Activated CD4-positive, alpha-beta T cell treated with anti-CD3 and anti-CD28 coated beads, Interleukin-2, amount 50 U/mL, for 24 hours (primary cell): ENCODE measurements at regions not wholly inside any gene's neighbourhood (a gene's known extent, or its start where the extent isn't known, plus 50 kb on each side); places are given as distances from the start of the nearest gene placed in this dataset.
"Not testable (repeated sequence)": the region's sequence is repeated elsewhere in the genome, so short reads cannot be mapped to it uniquely, and the experiment has no call there.

Source experiments
- DNase-seq, 2 donors: peaks; one replicate each; pipeline ENCODE4 v3.0.0-alpha.2; 2020; ENCODE audit warnings: low read depth in 1 of 2, low spot score in 1 of 2

DNA sequence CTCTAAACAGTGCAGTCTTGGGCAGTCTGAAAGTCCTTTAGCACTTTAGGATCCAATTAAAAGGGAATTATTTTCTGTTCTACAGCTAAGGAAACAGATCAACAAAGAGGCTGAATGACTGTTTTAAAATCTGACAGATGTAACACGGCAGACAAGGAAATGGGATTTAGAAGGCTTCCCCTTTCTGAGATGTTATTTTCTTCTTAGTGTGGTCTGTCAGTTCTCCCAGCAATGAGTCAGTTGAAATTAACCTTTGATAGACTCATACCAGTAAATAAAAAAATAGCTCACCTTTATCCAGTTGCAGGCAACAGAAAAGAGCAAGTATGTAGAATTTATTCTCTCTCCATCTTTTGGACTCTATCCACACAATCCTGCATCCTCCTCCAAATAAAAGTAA lies 98.1 kb downstream of the NEDD1 start:
- DNase-seq, result no peak

DNA sequence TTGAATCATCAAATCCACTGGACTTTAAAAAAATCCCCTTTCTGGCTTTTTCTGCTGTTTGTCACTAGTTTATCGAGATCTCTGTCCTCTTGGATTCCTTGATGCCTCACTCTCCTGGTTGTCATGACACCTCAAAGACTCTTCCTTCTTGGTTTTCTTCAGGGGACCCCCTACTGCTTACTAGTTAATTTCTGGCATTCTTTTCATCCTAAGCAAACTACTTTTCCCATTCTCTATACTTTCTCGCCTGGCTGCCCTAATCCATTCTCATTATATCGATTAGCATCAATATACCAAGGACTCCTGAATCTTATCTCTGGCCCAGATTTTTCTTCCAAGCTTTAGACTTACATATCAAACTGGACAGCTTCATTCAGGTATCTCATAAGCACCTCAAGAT lies 98.6 kb downstream of the NEDD1 start:
- DNase-seq, result no peak

DNA sequence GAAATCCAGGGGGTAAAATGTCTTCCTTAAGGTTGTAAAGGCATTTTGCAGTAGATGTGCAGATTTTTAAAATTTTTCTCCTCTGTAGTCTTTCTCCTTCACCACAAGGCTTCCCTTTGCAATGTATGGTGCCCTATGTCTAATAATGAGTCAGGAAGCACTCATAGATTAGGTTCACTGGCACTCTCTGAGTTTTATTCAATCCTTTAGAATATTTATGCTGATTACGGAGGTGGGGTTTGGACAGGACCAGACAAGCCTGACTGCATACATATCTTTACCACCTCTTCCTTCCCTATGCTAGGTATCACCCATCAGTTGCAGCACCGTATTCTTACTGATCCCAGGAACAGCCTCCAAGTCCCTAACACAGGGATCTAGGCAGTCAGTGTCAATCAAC lies 99.5 kb downstream of the NEDD1 start:
- DNase-seq, result no peak

DNA sequence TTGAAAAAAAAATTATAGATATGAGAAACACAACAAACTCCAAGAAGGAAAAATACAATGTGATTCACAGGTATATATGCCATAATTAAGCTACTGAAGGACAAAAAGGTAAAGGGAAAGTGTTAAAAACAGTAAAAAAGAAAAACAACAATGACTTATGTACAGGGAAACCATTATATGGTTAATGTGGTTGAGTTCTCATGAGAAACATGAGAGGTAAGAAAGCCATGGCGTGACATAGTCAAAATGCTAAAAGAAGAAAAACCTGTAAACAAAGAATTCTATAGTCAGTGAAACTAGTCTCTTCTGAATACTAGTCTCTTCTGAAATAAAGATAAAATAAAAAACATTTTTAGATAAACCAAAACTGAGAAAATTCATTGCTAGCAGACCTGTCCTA lies 109.1 kb downstream of the NEDD1 start:
- DNase-seq, result no peak

DNA sequence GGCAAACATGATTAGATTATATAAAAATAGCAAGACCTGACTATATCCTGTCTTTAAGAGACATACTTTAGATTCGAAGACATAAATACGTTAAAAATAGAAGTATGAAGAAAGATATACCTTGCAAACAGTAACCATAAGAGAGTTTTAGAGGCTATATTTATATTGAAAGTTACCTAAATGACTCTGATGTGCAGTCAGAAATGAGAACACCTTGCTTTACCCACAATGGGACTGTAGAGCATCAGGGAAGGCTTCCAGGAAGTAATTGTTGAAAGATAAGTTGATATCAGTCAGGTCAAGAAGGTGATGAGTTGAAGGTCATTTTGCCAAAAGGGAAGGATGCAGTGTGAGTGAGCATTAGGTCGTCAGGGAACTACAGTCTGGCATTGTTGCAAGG lies 110.2 kb downstream of the NEDD1 start:
- no peak for DNase-seq

DNA sequence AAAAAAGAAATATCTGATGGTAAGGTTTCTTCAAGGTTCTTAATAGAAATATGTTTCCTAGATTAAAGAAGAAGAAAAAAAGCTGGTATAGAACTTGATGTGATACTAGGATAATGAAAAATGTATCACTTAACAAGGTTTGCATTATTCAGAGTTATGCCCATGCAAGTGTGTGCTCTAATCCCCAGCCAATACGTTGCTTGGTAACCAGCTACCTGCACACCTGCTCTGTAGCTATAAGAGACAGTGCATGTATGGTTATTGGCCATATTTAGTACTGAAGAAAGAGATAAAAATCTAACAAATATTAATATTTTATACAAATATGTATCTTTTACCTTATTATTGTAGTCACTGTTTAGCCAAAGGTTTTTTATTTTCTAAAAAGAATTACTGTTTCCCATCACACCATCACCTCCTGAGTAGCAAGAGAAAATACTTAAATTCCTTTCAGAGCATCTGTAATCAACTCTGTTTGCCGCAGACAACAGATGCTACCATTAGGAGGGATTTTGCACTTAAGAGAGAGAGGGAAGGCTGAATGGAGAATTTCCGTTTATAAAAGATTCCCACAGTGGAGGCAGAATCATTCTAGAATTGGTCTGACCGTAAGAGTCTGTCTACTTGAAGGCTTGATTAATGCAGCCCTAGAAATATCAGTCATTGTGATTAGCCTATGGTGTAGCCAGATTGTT lies 115.6 kb downstream of the NEDD1 start:
- DNase-seq, result no peak

DNA sequence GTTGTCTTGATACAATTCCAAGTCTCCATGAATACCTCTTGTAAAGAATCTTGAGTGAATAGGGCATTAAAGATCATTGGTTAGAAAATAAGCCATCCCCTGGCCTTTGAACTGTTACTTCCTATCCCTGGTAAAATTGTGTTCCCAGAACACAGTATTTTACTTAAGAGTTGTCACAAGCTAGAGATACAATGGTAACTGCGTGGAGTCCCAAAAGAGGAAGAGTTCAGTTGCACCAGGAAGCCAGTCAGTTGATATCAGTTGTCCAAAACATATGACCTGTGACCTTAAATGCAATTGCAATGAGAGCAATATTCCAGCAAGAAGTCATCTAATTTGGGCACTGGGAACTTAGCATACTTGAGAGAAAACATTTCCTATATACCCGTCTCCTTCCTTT lies 117.3 kb downstream of the NEDD1 start:
- no peak for DNase-seq

DNA sequence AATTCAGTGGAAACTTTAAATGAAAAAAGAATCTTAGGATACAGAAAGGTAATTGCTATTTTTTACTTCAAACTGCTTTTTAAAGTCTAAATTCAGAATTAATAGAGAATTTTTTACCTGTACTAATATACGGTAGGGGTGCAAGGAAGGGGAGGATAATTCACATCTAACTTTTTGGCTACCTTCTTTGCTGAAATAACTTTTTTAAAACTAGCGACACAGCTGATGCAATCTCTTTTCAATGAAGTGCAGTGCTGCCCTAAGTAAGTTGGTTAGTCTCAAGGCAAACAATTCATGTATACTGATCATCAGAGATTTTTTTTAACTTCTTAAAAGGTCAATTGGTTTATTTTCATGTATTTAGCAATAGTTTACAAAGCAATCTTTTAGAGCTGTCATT lies 119.8 kb downstream of the NEDD1 start:
- no peak for DNase-seq

DNA sequence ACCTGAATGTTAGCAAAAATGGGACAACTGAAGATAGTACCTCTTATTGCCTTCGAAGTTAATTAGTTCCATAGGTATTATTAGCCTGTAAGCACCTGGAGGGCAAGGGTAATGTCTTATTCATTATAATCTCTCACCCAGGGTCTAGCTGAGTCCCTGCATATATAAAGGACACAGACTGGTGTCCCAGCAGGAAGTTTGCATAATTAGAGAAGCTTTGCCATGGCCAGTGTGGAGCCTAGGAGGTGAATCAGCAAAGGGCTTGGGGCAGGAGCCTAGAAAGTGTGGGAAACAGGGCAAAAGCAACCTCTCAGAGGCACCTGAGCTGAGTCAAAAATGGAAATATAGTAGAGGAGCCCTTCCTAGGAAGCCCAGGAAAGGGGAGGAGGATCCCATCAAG lies 120.4 kb downstream of the NEDD1 start:
- no peak for DNase-seq

DNA sequence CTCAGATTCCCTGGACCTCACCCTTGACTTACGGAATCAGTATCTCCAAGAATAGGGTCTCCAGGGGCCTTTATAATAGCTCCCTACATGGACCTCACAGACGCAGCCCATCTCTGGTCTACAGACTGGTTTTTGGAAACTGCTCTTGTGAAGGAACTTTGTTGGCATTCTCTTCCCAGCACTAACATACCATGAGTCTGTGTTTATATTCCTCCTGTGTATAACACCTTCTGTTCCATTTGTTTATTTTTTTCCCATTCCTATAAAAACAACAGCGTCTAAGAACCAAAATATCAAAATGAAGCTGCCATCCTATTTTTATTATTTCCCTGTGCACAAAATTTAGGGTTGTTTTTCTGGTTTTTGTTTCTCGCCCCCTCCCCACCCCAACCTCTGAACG lies 131.1 kb downstream of the NEDD1 start:
- no peak for DNase-seq

DNA sequence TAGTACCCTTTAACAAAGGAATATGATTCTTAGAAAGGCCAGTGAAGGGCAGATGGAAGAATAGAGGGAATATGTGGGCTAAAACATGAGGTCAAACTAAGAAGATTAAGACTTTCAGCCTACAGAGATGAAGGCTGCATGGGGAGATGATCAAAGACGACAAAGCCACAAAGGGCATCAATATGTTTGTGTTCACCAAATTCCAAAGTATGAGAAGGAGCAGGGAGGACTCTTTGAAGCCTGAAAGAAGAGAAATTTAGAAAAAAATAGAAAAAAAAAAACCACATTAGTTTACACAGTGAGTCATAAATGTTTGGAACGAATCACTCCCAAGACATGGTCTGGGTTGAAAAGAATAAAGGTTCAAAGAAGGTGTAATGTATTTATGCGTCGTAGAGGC lies 131.8 kb downstream of the NEDD1 start:
- DNase-seq, result no peak

DNA sequence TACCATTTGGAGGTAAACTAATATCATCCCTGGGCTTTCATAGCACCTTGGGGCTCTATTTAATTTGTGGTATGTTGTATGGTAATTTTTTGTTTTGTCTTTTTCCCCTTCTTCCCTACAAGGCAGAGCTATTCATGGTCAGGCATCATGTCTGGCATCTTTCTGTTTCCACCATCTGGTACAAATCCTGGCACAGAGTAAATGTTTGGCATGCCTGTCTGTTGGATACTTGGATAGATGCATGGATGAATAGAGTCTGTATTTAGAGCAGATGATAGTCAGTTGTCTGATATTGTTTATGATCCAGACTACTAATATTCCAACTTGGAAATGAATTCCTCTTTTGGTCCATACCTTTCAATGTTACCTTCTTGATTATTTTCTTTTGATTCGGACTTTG lies 139.8 kb downstream of the NEDD1 start:
- no peak for DNase-seq

DNA sequence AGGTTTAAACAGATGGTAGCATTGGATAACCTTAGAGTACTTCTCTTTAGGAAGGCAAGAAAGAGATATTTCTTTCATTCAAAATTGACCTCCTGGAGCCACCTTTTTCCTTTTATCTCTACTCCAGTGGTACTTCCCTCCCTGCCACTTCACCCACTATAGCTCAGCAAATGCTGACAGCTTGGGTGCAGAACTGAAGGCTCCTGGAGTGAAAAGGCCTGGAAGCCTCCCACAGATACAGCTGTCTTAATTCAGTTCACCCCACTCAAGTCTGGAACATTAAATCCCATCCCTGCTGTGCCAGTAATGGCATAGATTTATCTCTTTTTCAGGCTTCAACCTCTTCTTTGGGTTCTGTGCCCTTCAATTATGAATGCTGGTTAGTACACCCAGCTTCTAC lies 140.3 kb downstream of the NEDD1 start:
- no peak for DNase-seq

DNA sequence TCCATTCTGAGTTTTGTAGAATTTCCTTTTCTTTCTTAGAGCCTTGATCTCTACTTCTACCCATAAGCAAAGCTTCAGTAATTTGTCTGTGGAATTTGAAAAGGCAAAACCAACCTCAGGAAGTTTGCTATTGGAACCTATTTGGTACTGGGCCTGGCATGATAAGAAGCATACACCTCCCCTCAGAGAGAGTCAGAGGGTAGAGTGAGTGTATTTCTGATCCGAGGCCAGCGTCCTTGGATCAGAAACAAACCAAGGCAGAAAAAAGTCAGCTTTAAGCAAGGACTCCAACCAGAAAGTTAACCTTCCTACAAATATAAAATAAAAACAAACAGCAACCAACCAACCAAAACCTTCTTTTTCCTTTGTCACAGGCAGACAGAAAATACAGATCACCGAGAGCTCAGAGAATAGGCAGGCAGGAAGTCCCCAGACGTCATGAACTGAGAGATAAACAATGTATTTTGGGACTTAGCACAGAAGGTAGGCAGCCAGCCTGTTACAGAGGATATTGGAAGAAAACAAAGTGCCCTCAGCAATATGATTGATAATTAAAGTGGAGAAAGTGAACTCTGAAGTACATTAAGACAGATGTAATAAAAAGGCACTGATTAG lies 141.5 kb downstream of the NEDD1 start:
- no peak for DNase-seq

DNA sequence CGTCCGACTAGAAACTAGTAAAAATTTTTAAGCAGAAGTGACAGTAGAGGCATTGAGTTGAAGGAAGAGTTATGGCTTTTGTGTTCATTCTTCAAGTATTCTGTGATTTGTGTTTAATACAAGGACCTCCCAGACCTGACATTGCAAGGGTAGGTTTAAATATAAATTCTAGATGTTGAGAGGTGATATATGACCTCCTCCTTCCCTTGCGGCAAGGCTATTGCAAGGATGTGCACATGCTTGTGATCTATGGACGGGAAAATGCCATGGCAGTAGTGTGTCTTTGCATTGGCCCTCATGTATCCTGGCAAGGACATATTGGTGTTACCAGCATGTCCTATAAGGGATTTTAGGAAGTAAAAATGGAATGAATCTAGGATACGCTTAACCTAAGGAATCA lies 143.5 kb downstream of the NEDD1 start:
- DNase-seq, result no peak

DNA sequence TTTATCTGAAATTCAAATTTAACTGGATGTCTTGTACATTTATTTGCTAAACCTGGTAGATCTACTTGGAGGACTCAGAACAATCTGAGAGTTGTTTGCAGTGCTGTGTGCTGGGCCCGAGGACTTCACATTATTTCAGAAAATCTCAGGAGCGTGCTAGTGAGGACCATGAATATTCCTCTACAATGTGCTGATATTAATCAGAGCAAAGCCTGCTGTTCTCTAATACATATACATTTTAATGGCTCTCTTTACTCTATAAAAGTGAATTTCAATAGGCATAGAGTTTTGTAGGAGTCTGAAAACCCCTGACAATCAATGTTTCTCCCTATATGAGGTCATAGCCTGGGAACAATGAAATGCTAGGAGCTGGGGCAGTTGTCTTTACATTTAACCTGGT lies 144.3 kb downstream of the NEDD1 start:
- DNase-seq, result no peak

DNA sequence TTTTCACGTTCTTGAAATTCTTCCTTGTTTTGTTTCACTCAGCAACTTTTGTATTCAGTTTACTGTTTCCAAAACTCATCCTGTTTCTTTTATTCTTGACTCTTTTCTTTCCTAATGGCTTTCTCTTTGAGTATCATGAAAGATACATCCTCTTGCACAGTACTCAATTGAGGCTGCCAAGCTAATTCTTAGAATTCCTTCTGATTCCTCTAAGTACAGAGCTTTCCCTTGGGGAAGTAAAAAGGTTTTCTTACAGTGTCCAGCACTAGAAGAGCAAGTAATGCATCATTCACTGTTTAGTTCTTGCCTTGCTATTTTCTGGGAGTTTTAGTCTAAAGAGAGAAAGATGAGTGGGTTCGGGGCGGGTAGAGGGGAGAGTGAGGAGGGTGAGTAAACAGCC lies 154.1 kb downstream of the NEDD1 start:
- DNase-seq, result no peak

DNA sequence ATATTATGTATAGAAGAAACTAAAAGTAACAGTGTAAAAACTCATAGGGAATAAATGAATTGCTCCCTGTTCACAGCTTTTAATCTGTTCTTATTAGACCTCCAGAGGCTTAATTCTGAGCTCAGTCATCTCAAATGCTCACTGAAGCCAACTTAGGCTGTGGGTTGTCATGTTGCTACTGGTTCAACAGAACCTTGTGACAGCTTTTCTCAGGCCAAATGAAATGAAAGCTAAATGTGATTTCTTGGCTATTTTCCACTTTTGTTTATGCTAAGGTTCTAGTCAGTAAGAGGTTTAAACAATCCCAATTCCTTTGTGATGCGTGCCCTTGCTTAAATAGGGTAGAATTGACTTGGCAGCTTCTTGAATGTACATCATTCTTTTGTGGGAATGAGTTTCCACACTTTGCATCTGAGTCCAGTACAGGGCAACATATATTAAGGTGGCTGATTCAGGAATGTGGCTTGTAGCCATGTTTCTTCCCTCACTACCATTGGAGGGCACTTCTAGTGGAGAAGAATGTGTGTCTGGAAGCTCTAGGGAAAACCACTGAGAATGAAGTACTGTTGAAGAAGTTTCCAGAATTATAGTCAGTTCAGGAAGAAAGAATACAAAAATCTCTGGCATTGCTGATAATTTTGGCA lies 156.4 kb downstream of the NEDD1 start:
- DNase-seq, result no peak

DNA sequence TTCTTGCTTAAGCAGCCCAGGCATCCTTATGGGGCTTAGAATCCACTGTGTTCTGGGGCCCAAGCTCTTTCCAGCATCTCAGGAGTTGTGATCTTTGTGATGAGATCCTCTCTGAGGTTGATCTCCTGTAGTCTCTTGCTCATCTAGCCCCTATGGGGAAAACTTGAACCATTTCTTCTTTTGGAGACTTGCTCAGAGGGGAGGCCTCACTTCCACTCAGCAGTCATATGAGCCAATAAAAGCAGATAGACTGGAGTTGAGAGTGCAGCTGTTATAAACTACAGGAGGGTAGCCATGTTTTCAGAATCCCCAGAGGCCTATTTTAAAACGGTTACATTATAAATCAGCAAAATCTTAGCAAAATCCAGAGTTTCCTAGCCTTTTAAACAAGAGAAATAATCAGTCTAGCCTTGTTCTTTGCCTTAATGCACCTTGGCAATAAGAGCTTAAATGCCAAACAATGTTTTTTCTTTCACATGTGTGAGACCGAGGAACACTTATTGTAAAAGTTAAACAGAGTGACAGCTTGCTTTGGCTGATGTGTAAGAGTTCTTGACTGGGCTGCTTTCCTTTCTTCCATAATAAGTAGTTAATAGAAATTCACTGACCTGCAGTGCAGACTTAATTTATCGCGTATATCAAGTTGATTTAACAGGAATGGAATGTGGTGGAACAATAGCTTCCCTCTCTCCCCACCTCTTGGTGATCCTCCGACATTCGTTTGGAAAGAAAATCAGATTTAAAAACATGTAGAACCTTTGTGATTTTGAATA lies 168.3 kb downstream of the NEDD1 start:
- no peak for DNase-seq

DNA sequence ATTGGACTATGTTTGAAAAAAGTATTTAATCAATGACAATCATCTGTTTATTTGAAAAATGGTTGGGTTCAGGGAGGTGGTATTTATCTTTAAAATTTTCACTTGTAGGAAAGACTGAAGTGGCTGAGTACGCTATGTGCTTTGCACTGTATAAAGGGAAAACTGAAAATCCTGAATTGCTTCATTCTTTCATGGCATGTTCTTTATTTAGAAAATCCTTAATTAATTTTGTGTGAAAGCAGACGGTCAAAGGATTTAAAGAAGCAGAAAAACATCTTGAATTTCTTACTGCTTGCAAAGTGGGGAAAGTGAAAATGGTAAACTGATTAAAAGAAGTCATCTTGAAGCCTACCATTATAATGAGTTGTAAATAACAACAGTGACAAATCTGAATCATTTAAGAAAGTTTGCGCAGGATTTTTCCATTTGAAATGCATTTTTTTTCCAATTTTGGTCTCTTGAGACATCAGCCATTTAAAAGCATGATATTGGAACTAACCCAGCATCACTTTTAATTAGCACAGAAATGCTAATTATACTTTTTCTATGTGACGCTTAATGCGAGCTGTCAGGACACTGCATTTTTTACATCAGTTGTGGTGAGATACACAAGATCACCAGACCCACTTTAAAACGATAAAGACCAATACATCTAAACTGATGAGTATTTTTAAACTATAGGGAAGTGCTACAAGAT lies 169.0 kb downstream of the NEDD1 start:
- no peak for DNase-seq

DNA sequence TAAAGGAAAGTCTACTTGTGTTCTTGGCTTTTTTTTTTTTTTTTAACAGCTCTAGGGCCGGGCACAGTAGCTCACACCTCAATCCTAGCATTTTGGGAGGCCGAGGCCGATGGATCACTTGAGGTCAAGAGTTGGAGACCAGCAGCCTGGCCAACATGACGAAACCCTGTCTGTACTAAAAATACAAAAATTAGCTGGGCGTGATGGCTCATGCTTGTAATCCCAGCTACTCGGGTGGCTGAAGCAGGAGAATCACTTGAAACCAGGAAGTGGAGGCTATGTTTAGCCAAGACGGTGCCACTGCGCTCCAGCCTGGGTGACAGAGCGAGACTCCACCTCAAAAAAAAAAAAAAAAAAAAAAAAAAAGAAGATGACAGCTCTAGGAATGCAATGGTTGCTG lies 169.9 kb downstream of the NEDD1 start:
- DNase-seq, result not testable (repeated sequence)
